Endodermal cell (in vitro differentiated cells): ENCODE measurements at regions not wholly inside any gene's neighbourhood (a gene's known extent, or its start where the extent isn't known, plus 50 kb on each side); places are given as distances from the start of the nearest gene placed in this dataset.

ENCODE experiments used
- DNase-seq: peaks from one replicate; pipeline ENCODE4 v3.0.0-alpha.2; 2017
- H3K27ac ChIP-seq: 2 replicates; pipeline ENCODE4 v1.5.1; 2013; ENCODE audit warnings: mild to moderate bottlenecking, low read depth, low read length, moderate library complexity
- H3K27me3 ChIP-seq: 2 replicates; pipeline ENCODE4 v1.6.1; 2013; ENCODE audit warnings: mild to moderate bottlenecking, low read length, moderate library complexity; ENCODE audit not compliant: insufficient read depth, control insufficient read depth, poor library complexity, severe bottlenecking
- H3K36me3 ChIP-seq: 2 replicates; pipeline ENCODE4 v1.7.0; 2013; ENCODE audit warnings: mild to moderate bottlenecking, low read length, moderate library complexity; ENCODE audit not compliant: control insufficient read depth, insufficient read depth
- H3K4me1 ChIP-seq: one replicate; pipeline ENCODE4 v1.7.0; 2013; ENCODE audit warnings: low read length; ENCODE audit not compliant: control insufficient read depth, insufficient read depth
- H3K4me3 ChIP-seq: 2 replicates; pipeline ENCODE4 v1.5.1; 2013; ENCODE audit warnings: mild to moderate bottlenecking, low read length, moderate library complexity
- H3K9ac ChIP-seq: 2 replicates; pipeline ENCODE4 v1.6.1; 2013; ENCODE audit warnings: mild to moderate bottlenecking, low read length, moderate library complexity; ENCODE audit not compliant: poor library complexity, severe bottlenecking; ENCODE audit errors: extremely low read depth
- H3K9me3 ChIP-seq: 2 replicates; pipeline ENCODE4 v1.6.1; 2013; ENCODE audit warnings: mild to moderate bottlenecking, low read length, moderate library complexity; ENCODE audit not compliant: control insufficient read depth
- H3K27ac Mint-ChIP-seq: 2 replicates; pipeline ENCODE4 v1.8.0; 2020; ENCODE audit warnings: mixed read lengths
- H3K27me3 Mint-ChIP-seq: 2 replicates; pipeline ENCODE4 v1.8.0; 2021; ENCODE audit warnings: mild to moderate bottlenecking, mixed read lengths; ENCODE audit not compliant: insufficient read depth
- H3K36me3 Mint-ChIP-seq: 2 replicates; pipeline ENCODE4 v1.8.0; 2020; ENCODE audit warnings: low read depth, mixed read lengths
- H3K4me1 Mint-ChIP-seq: 2 replicates; pipeline ENCODE4 v1.8.0; 2020; ENCODE audit warnings: mixed read lengths
- H3K4me3 Mint-ChIP-seq: 2 replicates; pipeline ENCODE4 v1.8.0; 2020; ENCODE audit warnings: mild to moderate bottlenecking, moderate library complexity, mixed read lengths
- H3K9me3 Mint-ChIP-seq: 2 replicates; pipeline ENCODE4 v1.8.0; 2020; ENCODE audit warnings: mild to moderate bottlenecking, mixed read lengths
- CTCF ChIP-seq: fragments of 200-600 bp; sonication (generic); conservative IDR thresholded peaks from 2 replicates; pipeline ENCODE4 v1.5.0; 2021; ENCODE audit warnings: antibody characterized with exemption, mild to moderate bottlenecking
- WGBS, 2 experiments: methylation state at CpG; one replicate each; pipeline versions ENCODE4 v1.1.5 to v1.1.7; 2013; ENCODE audit warnings: missing lambda C conversion rate in 2 of 2, mixed read lengths in 1 of 2; ENCODE audit not compliant: insufficient coverage in 1 of 2, insufficient read length in 1 of 2; 5-methylcytosine and 5-hydroxymethylcytosine counted together

DNA sequence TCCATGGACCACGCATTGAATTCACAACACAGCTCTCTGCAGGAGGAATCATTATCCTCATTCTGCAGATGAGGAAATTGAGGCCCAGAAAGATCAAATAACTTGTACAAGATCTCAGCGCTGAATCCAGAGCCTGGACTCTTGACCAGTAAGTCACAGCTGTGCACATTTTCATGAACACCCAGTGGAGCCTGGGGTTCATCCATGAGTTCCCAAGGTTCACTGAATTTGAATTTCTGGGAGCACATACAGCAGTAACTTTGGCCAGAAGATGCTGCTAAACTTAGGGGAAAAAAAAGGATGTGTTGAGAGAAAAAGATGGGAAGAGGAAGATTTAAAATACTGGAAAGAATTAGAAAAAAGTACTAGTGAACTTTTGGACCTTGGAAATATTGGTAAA is 218.7 kb upstream of the PPARGC1A start:
- Histone ChIP-seq H3K4me1 (no peaks in the 10 kb centered on the region), H3K27me3 (no peaks in the 10 kb centered on the region), H3K4me3 (no peak overlapping the region), H3K9me3 (no peaks in the 10 kb centered on the region), H3K27ac (no peak overlapping the region), H3K36me3 (no peaks in the 10 kb centered on the region), H3K9ac (no peak overlapping the region)
- no peaks in the 10 kb centered on the region for H3K9me3 Mint-ChIP-seq
- H3K36me3 Mint-ChIP-seq: no peaks in the 10 kb centered on the region
- no peaks in the 10 kb centered on the region for H3K4me1 Mint-ChIP-seq
- H3K4me3 Mint-ChIP-seq: no peak overlapping the region
- H3K27me3 Mint-ChIP-seq: no peaks in the 10 kb centered on the region
- 89 to 96% methylated on average over 2 of the region's 2 CpGs for WGBS, 2 experiments
- no peak overlapping the region for H3K27ac Mint-ChIP-seq
- no peak for TF ChIP-seq CTCF
- DNase-seq: no peak

DNA sequence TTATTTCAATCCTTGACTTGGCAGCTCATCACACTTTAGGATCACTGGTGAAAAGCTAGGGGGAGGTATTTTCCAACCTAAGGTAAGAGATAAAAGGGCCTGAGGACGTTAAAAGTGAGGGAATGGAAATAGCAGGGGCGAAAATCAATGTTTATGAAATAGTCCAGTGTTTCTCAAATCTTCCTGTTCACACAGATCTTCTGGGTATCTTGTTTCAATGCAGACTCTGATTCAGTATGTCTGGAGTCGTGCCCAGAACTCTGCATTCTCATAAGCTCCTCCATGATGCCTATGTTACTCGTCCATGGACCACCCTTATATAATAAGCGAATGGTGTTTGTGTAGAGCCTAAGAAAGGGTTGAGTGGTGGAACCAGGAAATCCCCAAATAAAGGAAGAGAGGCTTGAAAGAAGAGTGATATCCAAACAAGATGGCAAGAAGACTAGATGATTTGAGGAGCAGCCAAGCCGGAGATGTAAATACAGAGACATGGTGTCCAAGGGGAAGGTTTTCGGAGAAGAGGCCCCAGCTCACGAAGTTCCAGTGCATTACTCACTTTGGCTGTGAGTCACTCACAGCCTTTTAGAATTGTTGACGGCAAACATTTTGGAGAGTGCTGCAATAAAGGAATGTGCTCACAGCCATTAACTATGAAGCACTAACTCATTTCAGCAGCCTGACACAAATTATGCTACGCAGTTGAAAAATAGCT is 215.6 kb upstream of the PPARGC1A start:
- Mint-ChIP-seq H3K4me3 (no peak overlapping the region), H3K4me1 (no peaks in the 10 kb centered on the region), H3K9me3 (no peaks in the 10 kb centered on the region), H3K27ac (no peak overlapping the region), H3K27me3 (no peaks in the 10 kb centered on the region), H3K36me3 (no peaks in the 10 kb centered on the region)
- no peak for DNase-seq
- H3K4me3 ChIP-seq: no peak overlapping the region
- no peaks in the 10 kb centered on the region for H3K4me1 ChIP-seq
- no peak overlapping the region for H3K27ac ChIP-seq
- no peak overlapping the region for H3K9ac ChIP-seq
- no peaks in the 10 kb centered on the region for H3K27me3 ChIP-seq
- 92 to 95% methylated on average over 6 to 10 of the region's 10 CpGs for WGBS, 2 experiments
- TF ChIP-seq CTCF: peak; percentile 40
- H3K36me3 ChIP-seq: no peaks in the 10 kb centered on the region
- H3K9me3 ChIP-seq: no peaks in the 10 kb centered on the region

- Mint-ChIP-seq H3K27ac (no peak overlapping the region), H3K9me3 (no peaks in the 10 kb centered on the region), H3K4me1 (no peaks in the 10 kb centered on the region), H3K27me3 (no peaks in the 10 kb centered on the region), H3K36me3 (no peaks in the 10 kb centered on the region), H3K4me3 (no peak overlapping the region)
- no peaks in the 10 kb centered on the region for H3K36me3 ChIP-seq
- no peaks in the 10 kb centered on the region for H3K27me3 ChIP-seq
- no peak for DNase-seq
- no peaks in the 10 kb centered on the region for H3K4me1 ChIP-seq
- H3K9me3 ChIP-seq: no peaks in the 10 kb centered on the region
- no peak overlapping the region for H3K27ac ChIP-seq
- H3K9ac ChIP-seq: no peak overlapping the region
- 85 to 92% methylated on average over 2 to 6 of the region's 6 CpGs for WGBS, 2 experiments
- no peak overlapping the region for H3K4me3 ChIP-seq
- TF ChIP-seq CTCF: no peak
Measured at GRCh38 chr4:24104158-24104565, 214.3 kb upstream of the PPARGC1A start.
